ENCODE measurements at regions not wholly inside any gene's neighbourhood (a gene's known extent, or its start where the extent isn't known, plus 50 kb on each side); places are given as distances from the start of the nearest gene placed in this dataset.

DNA sequence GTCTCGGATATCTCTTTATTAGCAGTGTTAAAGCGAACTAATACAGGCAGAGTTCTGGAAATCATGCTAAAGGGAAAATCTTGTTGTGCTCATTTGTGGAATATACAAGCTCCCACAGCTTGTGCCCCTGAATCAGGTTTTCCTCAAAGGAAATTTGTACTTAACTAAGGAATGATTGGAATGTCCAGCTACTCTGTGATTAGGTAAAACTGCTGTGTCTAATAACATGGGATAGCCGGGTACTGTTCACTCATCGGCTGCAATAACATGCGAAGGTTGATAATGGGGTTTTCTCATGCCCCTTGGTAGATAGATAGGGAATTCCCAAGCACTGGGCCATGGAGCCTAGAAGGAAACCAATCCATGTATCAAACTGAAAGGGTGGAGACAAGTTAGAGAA lies 306.7 kb downstream of the NR2F1-AS1 start:
- Histone ChIP-seq H3K4me2 (ENCODE audit: low read length) (no peak overlapping the region), H3K79me2 (ENCODE audit: insufficient read depth, low read depth, low read length) (no peaks in the 10 kb centered on the region)

GRCh38 chr5:93273176-93273575 lies 307.8 kb downstream of the NR2F1-AS1 start:
- no peaks in the 10 kb centered on the region for H3K36me3 ChIP-seq (ENCODE audit: insufficient read depth, low read length)
- H3K4me2 ChIP-seq (ENCODE audit: low read length): no peak overlapping the region
- no peak overlapping the region for H3K4me3 ChIP-seq (ENCODE audit: low read depth, low read length, poor library complexity, severe bottlenecking)
- intact Hi-C loops (cut with micrococcal nuclease; ENCODE audit: unreplicated experiment): no loop called here
- H3K9me2 ChIP-seq (ENCODE audit: insufficient read depth, low read length): no peaks in the 10 kb centered on the region
- no peak overlapping the region for H3K27ac ChIP-seq (ENCODE audit: low read depth, low read length, poor library complexity, severe bottlenecking)
- no peaks in the 10 kb centered on the region for H3K4me1 ChIP-seq (ENCODE audit: insufficient read depth, low read length, poor library complexity, severe bottlenecking)
- no peaks in the 10 kb centered on the region for H3K79me2 ChIP-seq (ENCODE audit: insufficient read depth, low read depth, low read length)
- ChIA-PET CTCF (ENCODE audit: unreplicated experiment) (no interaction called here), POLR2A (interaction anchor here (1.4 kb wide), 1 partner anchor 26 kb away, joined by 3 read pairs; no protein-coding TSS in a partner anchor)
- no peak overlapping the region for H2AFZ ChIP-seq (ENCODE audit: low read length)
- no peak for DNase-seq (ENCODE audit: low spot score)
- H4K20me1 ChIP-seq (ENCODE audit: insufficient read depth, low read length): no peaks in the 10 kb centered on the region
- TF ChIP-seq EZH2phosphoT487 (IDR thresholded peaks at IDR 0.05; ENCODE audit: borderline replicate concordance, low read depth, low read length): no peak
- TF ChIP-seq, protein P1, sequence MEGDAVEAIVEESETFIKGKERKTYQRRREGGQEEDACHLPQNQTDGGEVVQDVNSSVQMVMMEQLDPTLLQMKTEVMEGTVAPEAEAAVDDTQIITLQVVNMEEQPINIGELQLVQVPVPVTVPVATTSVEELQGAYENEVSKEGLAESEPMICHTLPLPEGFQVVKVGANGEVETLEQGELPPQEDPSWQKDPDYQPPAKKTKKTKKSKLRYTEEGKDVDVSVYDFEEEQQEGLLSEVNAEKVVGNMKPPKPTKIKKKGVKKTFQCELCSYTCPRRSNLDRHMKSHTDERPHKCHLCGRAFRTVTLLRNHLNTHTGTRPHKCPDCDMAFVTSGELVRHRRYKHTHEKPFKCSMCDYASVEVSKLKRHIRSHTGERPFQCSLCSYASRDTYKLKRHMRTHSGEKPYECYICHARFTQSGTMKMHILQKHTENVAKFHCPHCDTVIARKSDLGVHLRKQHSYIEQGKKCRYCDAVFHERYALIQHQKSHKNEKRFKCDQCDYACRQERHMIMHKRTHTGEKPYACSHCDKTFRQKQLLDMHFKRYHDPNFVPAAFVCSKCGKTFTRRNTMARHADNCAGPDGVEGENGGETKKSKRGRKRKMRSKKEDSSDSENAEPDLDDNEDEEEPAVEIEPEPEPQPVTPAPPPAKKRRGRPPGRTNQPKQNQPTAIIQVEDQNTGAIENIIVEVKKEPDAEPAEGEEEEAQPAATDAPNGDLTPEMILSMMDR (conservative IDR thresholded peaks at IDR 0.05; ENCODE audit: low read length): no peak
- BruUV-seq (replicated peaks): no TSS peak
- no peaks in the 10 kb centered on the region for H3K9me3 ChIP-seq (ENCODE audit: low read length)

More for the DNA sequence above, 306.7 kb downstream of the NR2F1-AS1 start:
- H3K27ac ChIP-seq (ENCODE audit: low read depth, low read length, poor library complexity, severe bottlenecking): no peak overlapping the region
- ChIA-PET POLR2A (interaction anchor here (1.4 kb wide), 1 partner anchor 25 kb away, joined by 3 read pairs; no protein-coding TSS in a partner anchor), CTCF (ENCODE audit: unreplicated experiment) (no interaction called here)
- no peak for DNase-seq (ENCODE audit: low spot score)
- intact Hi-C loops (cut with micrococcal nuclease; ENCODE audit: unreplicated experiment): no loop called here
- no peaks in the 10 kb centered on the region for H3K9me3 ChIP-seq (ENCODE audit: low read length)
- no peaks in the 10 kb centered on the region for H3K9me2 ChIP-seq (ENCODE audit: insufficient read depth, low read length)
- no peak overlapping the region for H3K4me3 ChIP-seq (ENCODE audit: low read depth, low read length, poor library complexity, severe bottlenecking)
- no TSS peak for BruUV-seq (replicated peaks)
- H3K4me1 ChIP-seq (ENCODE audit: insufficient read depth, low read length, poor library complexity, severe bottlenecking): no peaks in the 10 kb centered on the region
- H2AFZ ChIP-seq (ENCODE audit: low read length): no peak overlapping the region
- H3K36me3 ChIP-seq (ENCODE audit: insufficient read depth, low read length): no peaks in the 10 kb centered on the region
- no peaks in the 10 kb centered on the region for H4K20me1 ChIP-seq (ENCODE audit: insufficient read depth, low read length)
- TF ChIP-seq, protein P1 (conservative IDR thresholded peaks at IDR 0.05; ENCODE audit: low read length): no peak
- TF ChIP-seq EZH2phosphoT487 (IDR thresholded peaks at IDR 0.05; ENCODE audit: borderline replicate concordance, low read depth, low read length): no peak

- no peaks in the 10 kb centered on the region for H3K9me2 ChIP-seq (ENCODE audit: insufficient read depth, low read length)
- TF ChIP-seq EZH2phosphoT487 (IDR thresholded peaks at IDR 0.05; ENCODE audit: borderline replicate concordance, low read depth, low read length): no peak
- TF ChIP-seq, protein P1 (conservative IDR thresholded peaks at IDR 0.05; ENCODE audit: low read length): no peak
- no peak overlapping the region for H3K4me2 ChIP-seq (ENCODE audit: low read length)
- ChIA-PET POLR2A (no interaction called here), CTCF (ENCODE audit: unreplicated experiment) (no interaction called here)
- no peak overlapping the region for H2AFZ ChIP-seq (ENCODE audit: low read length)
- no peaks in the 10 kb centered on the region for H3K36me3 ChIP-seq (ENCODE audit: insufficient read depth, low read length)
- no peaks in the 10 kb centered on the region for H3K79me2 ChIP-seq (ENCODE audit: insufficient read depth, low read depth, low read length)
- no peaks in the 10 kb centered on the region for H3K4me1 ChIP-seq (ENCODE audit: insufficient read depth, low read length, poor library complexity, severe bottlenecking)
- no peaks in the 10 kb centered on the region for H3K9me3 ChIP-seq (ENCODE audit: low read length)
- no peak overlapping the region for H3K27ac ChIP-seq (ENCODE audit: low read depth, low read length, poor library complexity, severe bottlenecking)
- no peak overlapping the region for H3K4me3 ChIP-seq (ENCODE audit: low read depth, low read length, poor library complexity, severe bottlenecking)
- intact Hi-C loops (cut with micrococcal nuclease; ENCODE audit: unreplicated experiment): no loop called here
- H4K20me1 ChIP-seq (ENCODE audit: insufficient read depth, low read length): no peaks in the 10 kb centered on the region
- DNase-seq (ENCODE audit: low spot score): no peak
- BruUV-seq (replicated peaks): no TSS peak
Observed at GRCh38 chr5:93272108-93272507, 308.9 kb downstream of the NR2F1-AS1 start.

Measured in OCI-LY7 (cell line).